Caco-2 (cell line): ENCODE measurements at regions not wholly inside any gene's neighbourhood (a gene's known extent, or its start where the extent isn't known, plus 50 kb on each side); places are given as distances from the start of the nearest gene placed in this dataset.

Source experiments
- BruUV-seq: library from RNA; stranded (reverse); fragments of 400-500 nt; replicated peaks from 2 replicates; lab custom pipeline; 2021; lab: Mats Ljungman, UMichigan
- CTCF ChIA-PET: fragments of 300-600 bp; sonication (Branson Sonifier 250); formaldehyde crosslinking; loops from one replicate; lab custom pipeline; 2022; ENCODE audit warnings: antibody characterized with exemption; lab: Charles Lee
- POLR2A ChIA-PET: fragments of 300-600 bp; sonication (Branson Sonifier 250); formaldehyde crosslinking; loops from one replicate; lab custom pipeline; 2022; ENCODE audit warnings: antibody characterized with exemption; lab: Charles Lee
- DNase-seq, 2 experiments: peaks; one replicate each; pipeline versions ENCODE4 v3.0.0 to v3.0.0-alpha.2; 2020 to 2022
- H3K27me3 ChIP-seq: replicated peaks from 2 replicates; pipeline ENCODE4 v1.6.0; 2011; ENCODE audit warnings: low read length; ENCODE audit not compliant: control insufficient read depth, insufficient read depth
- H3K36me3 ChIP-seq: 2 replicates; pipeline ENCODE4 v1.5.1; 2011; ENCODE audit warnings: low read length; ENCODE audit not compliant: control insufficient read depth, insufficient read depth
- H3K4me1 ChIP-seq: fragments of 250-450 bp; sonication (Bioruptor Pico); 2 replicates; pipeline ENCODE4 v1.5.1; 2020; ENCODE audit warnings: mild to moderate bottlenecking
- H3K4me3 ChIP-seq: 2 replicates; pipeline ENCODE4 v1.5.1; 2011; ENCODE audit warnings: low read depth, mild to moderate bottlenecking, control low read depth, low read length
- H3K9me3 ChIP-seq: fragments of 250-450 bp; sonication (Bioruptor Pico); 2 replicates; pipeline ENCODE4 v1.5.1; 2020; ENCODE audit warnings: mild to moderate bottlenecking, moderate library complexity
- H3K27ac Mint-ChIP-seq: one replicate; pipeline ENCODE4 v1.8.0; 2022; ENCODE audit warnings: mixed read lengths; ENCODE audit not compliant: unreplicated experiment
- H3K27me3 Mint-ChIP-seq: one replicate; pipeline ENCODE4 v1.8.0; 2022; ENCODE audit warnings: mixed read lengths; ENCODE audit not compliant: insufficient read depth, unreplicated experiment
- H3K36me3 Mint-ChIP-seq: one replicate; pipeline ENCODE4 v1.8.0; 2022; ENCODE audit warnings: mild to moderate bottlenecking, mixed read lengths; ENCODE audit not compliant: insufficient read depth, unreplicated experiment
- H3K4me1 Mint-ChIP-seq: one replicate; pipeline ENCODE4 v1.8.0; 2022; ENCODE audit warnings: low read depth, mixed read lengths; ENCODE audit not compliant: unreplicated experiment
- H3K4me3 Mint-ChIP-seq: one replicate; pipeline ENCODE4 v1.8.0; 2022; ENCODE audit warnings: mild to moderate bottlenecking, moderate library complexity, mixed read lengths; ENCODE audit not compliant: unreplicated experiment
- H3K9me3 Mint-ChIP-seq: one replicate; pipeline ENCODE4 v1.8.0; 2022; ENCODE audit warnings: mixed read lengths; ENCODE audit not compliant: unreplicated experiment
- intact Hi-C: fragments of 100-400 bp; cut with micrococcal nuclease; formaldehyde crosslinking; loops from one replicate; pipeline ENCODE4 v1.10.0; 2022; ENCODE audit not compliant: unreplicated experiment
- TF ChIP-seq, protein P1 (sequence below), 2 experiments: fragments of 200-600 bp in 1 of 2; IDR thresholded peaks; 1 replicate in 1 of 2; 2 replicates in 1 of 2; pipeline versions ENCODE4 v1.5.1 to v1.8.0; 2011 to 2022; ENCODE audit warnings: antibody characterized with exemption in 1 of 2, control low read depth in 1 of 2, inconsistent platforms in 1 of 2, low read depth in 1 of 2, low read length in 1 of 2, mild to moderate bottlenecking in 1 of 2, moderate library complexity in 1 of 2; ENCODE audit not compliant: insufficient read depth in 1 of 2, severe bottlenecking in 1 of 2, unreplicated experiment in 1 of 2

DNA sequence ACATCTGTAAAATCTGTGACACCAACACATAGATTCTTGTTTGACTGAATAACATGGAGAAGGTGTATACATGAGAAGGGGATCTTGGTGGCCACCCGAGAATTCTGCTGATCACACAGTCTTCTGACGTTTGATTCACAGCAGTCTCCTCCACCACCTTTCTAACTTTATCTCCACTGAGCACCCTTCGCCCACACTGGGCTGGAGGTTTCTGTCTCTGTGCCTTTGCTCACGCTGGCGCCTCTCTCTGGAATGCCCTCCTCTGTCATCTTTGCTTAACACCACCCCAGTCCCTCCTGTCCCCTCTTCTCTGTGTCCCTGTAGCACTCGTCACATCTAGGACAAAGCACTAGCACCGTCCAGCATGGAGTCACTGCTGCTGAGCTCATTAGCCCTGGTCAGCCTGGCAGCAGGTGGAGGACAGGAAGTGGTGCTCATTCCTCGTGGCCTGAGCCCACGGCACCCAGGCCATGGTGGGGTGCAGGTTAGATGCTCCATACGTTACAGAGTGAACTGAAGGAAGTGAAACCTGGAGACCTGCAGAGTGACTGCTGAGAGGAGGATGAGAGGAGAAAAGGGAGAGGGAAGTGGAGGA is 384.6 kb downstream of the UQCRFS1 start:
- Mint-ChIP-seq H3K9me3 (no peaks in the 10 kb centered on the region), H3K36me3 (no peaks in the 10 kb centered on the region), H3K4me1 (no peaks in the 10 kb centered on the region), H3K27ac (no peak overlapping the region), H3K4me3 (no peak overlapping the region), H3K27me3 (peaks cover 18% of the 10 kb centered on the region)
- BruUV-seq = no TSS peak
- POLR2A ChIA-PET = no interaction called here
- H3K4me1 ChIP-seq = no peaks in the 10 kb centered on the region
- CTCF ChIA-PET = no interaction called here
- no peaks in the 10 kb centered on the region for H3K9me3 ChIP-seq
- DNase-seq = no peak
- no peaks in the 10 kb centered on the region for H3K27me3 ChIP-seq
- intact Hi-C loops = no loop called here
- H3K4me3 ChIP-seq = no peak overlapping the region
- H3K36me3 ChIP-seq = no peaks in the 10 kb centered on the region
- TF ChIP-seq, protein P1, sequence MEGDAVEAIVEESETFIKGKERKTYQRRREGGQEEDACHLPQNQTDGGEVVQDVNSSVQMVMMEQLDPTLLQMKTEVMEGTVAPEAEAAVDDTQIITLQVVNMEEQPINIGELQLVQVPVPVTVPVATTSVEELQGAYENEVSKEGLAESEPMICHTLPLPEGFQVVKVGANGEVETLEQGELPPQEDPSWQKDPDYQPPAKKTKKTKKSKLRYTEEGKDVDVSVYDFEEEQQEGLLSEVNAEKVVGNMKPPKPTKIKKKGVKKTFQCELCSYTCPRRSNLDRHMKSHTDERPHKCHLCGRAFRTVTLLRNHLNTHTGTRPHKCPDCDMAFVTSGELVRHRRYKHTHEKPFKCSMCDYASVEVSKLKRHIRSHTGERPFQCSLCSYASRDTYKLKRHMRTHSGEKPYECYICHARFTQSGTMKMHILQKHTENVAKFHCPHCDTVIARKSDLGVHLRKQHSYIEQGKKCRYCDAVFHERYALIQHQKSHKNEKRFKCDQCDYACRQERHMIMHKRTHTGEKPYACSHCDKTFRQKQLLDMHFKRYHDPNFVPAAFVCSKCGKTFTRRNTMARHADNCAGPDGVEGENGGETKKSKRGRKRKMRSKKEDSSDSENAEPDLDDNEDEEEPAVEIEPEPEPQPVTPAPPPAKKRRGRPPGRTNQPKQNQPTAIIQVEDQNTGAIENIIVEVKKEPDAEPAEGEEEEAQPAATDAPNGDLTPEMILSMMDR (IDR thresholded peaks at IDR 0.05; ENCODE audit: insufficient read depth in 1 of 2, low read depth in 1 of 2, low read length in 1 of 2, severe bottlenecking in 1 of 2, unreplicated experiment in 1 of 2) = no peak

DNA sequence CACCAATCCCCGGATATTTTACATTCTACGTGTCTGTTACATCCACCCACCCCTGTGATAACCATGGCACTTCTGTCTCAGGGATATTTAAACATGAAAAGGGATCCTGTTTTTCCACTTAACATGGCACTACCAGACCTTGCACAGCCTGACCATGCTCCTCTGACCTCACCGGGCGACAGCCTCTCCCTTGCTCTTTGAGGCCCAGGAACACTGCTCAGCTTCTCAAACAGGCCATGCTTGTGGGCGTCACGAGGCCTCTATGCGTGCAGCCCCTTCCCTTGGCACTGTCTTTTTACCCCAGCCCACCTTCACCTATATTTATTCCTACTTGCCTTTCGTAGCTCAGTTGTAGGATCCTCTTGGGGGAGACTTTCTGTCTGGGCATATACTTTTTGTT is 385.6 kb downstream of the UQCRFS1 start:
- Mint-ChIP-seq H3K9me3 (no peaks in the 10 kb centered on the region), H3K27me3 (peaks cover 18% of the 10 kb centered on the region), H3K4me3 (no peak overlapping the region), H3K4me1 (no peaks in the 10 kb centered on the region), H3K36me3 (no peaks in the 10 kb centered on the region), H3K27ac (no peak overlapping the region)
- Histone ChIP-seq H3K4me1 (no peaks in the 10 kb centered on the region), H3K9me3 (no peaks in the 10 kb centered on the region), H3K27me3 (no peaks in the 10 kb centered on the region), H3K36me3 (no peaks in the 10 kb centered on the region), H3K4me3 (no peak overlapping the region)
- intact Hi-C loops = no loop called here
- DNase-seq = no peak
- TF ChIP-seq, protein P1 (IDR thresholded peaks at IDR 0.05; ENCODE audit: insufficient read depth in 1 of 2, low read depth in 1 of 2, low read length in 1 of 2, severe bottlenecking in 1 of 2, unreplicated experiment in 1 of 2) = no peak
- POLR2A ChIA-PET = no interaction called here
- CTCF ChIA-PET = no interaction called here
- no TSS peak for BruUV-seq

DNA sequence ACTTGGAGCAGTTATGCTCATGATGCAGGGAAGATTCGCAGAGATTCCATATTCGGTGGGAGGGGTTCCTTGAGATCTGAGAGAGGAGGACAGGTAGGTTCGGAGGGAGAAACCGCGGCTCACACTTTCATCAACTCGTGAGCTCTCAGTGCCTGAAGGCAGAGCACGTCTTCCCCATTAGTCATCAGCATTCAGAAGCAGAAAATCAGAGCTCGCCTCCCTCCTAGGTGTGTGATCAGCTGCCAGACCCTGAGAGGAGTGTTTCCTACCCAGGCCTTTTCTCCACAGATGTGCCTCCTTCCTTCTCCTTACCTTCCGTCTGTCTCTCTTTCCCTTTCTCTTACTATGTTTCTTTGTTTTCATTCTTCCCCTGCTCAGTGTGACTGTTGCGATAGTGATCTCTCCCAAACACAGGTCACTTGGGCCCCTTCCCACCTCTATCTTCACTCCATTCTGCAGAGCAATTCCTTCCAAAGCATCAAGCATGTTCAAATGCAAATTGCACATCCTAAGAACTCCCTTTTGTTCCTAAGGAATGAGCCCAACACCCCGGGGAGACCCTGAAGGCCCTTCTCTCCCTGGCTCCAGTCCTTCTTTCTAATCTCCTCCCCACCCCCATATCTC is 389.5 kb downstream of the UQCRFS1 start:
- TF ChIP-seq, protein P1 (IDR thresholded peaks at IDR 0.05; ENCODE audit: insufficient read depth in 1 of 2, low read depth in 1 of 2, low read length in 1 of 2, severe bottlenecking in 1 of 2, unreplicated experiment in 1 of 2) = no peak
- DNase-seq = no peak
- Mint-ChIP-seq H3K4me1 (no peaks in the 10 kb centered on the region), H3K9me3 (no peaks in the 10 kb centered on the region), H3K4me3 (no peak overlapping the region), H3K27ac (no peak overlapping the region), H3K27me3 (peaks cover 18% of the 10 kb centered on the region), H3K36me3 (no peaks in the 10 kb centered on the region)
- ChIA-PET POLR2A (no interaction called here), CTCF (no interaction called here)
- Histone ChIP-seq H3K4me3 (no peak overlapping the region), H3K36me3 (no peaks in the 10 kb centered on the region), H3K4me1 (no peaks in the 10 kb centered on the region), H3K9me3 (no peaks in the 10 kb centered on the region), H3K27me3 (no peaks in the 10 kb centered on the region)
- no TSS peak for BruUV-seq
- intact Hi-C loops = no loop called here
